Erythroblast (primary cell): ENCODE measurements at regions not wholly inside any gene's neighbourhood (a gene's known extent, or its start where the extent isn't known, plus 50 kb on each side); places are given as distances from the start of the nearest gene placed in this dataset.

Experiments
- GATA1 ChIP-seq: IDR thresholded peaks from 2 replicates; pipeline ENCODE4 v1.6.1; 2011; ENCODE audit warnings: low read depth, mild to moderate bottlenecking, control low read depth, low read length, moderate library complexity
- POLR2A ChIP-seq: IDR thresholded peaks from 2 replicates; pipeline ENCODE4 v1.6.1; 2011; ENCODE audit warnings: mild to moderate bottlenecking, low read length

- TF ChIP-seq POLR2A (no peak), GATA1 (no peak)
Measured at GRCh38 chr2:65921116-65921515, 488.7 kb upstream of the SPRED2 start.
